ENCODE measurements at regions not wholly inside any gene's neighbourhood (a gene's known extent, or its start where the extent isn't known, plus 50 kb on each side); places are given as distances from the start of the nearest gene placed in this dataset.

GRCh38 chr4:35423104-35423503 lies 821.2 kb downstream of the ARAP2 start:
- no peaks in the 10 kb centered on the region for H3K9me3 Mint-ChIP-seq (ENCODE audit: unreplicated experiment)
- H3K27ac Mint-ChIP-seq (ENCODE audit: unreplicated experiment): no peak overlapping the region
- H3K27me3 Mint-ChIP-seq (ENCODE audit: unreplicated experiment): no peaks in the 10 kb centered on the region
- DNase-seq (ENCODE audit: extremely low spot score, unreplicated experiment): no peak
- no peaks in the 10 kb centered on the region for H3K36me3 Mint-ChIP-seq (ENCODE audit: unreplicated experiment)
- H3K4me3 Mint-ChIP-seq (ENCODE audit: unreplicated experiment): no peak overlapping the region
- TF ChIP-seq, protein P1, sequence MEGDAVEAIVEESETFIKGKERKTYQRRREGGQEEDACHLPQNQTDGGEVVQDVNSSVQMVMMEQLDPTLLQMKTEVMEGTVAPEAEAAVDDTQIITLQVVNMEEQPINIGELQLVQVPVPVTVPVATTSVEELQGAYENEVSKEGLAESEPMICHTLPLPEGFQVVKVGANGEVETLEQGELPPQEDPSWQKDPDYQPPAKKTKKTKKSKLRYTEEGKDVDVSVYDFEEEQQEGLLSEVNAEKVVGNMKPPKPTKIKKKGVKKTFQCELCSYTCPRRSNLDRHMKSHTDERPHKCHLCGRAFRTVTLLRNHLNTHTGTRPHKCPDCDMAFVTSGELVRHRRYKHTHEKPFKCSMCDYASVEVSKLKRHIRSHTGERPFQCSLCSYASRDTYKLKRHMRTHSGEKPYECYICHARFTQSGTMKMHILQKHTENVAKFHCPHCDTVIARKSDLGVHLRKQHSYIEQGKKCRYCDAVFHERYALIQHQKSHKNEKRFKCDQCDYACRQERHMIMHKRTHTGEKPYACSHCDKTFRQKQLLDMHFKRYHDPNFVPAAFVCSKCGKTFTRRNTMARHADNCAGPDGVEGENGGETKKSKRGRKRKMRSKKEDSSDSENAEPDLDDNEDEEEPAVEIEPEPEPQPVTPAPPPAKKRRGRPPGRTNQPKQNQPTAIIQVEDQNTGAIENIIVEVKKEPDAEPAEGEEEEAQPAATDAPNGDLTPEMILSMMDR (IDR thresholded peaks at IDR 0.05): no peak
- H3K4me1 Mint-ChIP-seq (ENCODE audit: unreplicated experiment): no peaks in the 10 kb centered on the region

GRCh38 chr4:35447474-35447873 lies 796.8 kb downstream of the ARAP2 start:
- H3K4me1 Mint-ChIP-seq (ENCODE audit: unreplicated experiment): no peaks in the 10 kb centered on the region
- no peak overlapping the region for H3K27ac Mint-ChIP-seq (ENCODE audit: unreplicated experiment)
- H3K4me3 Mint-ChIP-seq (ENCODE audit: unreplicated experiment): no peak overlapping the region
- TF ChIP-seq, protein P1 (IDR thresholded peaks at IDR 0.05): no peak
- H3K9me3 Mint-ChIP-seq (ENCODE audit: unreplicated experiment): no peaks in the 10 kb centered on the region
- no peaks in the 10 kb centered on the region for H3K36me3 Mint-ChIP-seq (ENCODE audit: unreplicated experiment)
- H3K27me3 Mint-ChIP-seq (ENCODE audit: unreplicated experiment): no peaks in the 10 kb centered on the region
- no peak for DNase-seq (ENCODE audit: extremely low spot score, unreplicated experiment)

DNA sequence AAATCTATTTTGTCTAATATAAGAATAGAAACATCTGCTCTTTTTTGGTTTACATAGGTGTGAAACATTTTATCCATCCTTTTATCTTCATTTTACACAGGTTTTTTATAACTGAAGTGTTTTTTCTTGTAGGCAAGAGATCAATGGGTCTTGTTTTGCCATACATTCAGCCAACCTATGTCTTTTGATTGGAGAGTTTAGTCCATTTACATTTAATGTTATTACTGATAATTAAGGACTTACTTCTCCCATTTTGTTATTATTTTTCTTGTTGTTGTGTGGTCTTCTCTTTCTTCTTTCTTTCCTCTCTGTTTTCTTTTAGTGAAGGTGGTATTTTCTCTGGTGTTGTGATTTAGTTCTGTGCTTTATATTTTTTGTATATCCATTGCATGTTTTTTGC lies 785.3 kb downstream of the ARAP2 start:
- TF ChIP-seq, protein P1 (IDR thresholded peaks at IDR 0.05): no peak
- no peak for DNase-seq (ENCODE audit: extremely low spot score, unreplicated experiment)
- peaks cover 4% of the 10 kb centered on the region for H3K27me3 Mint-ChIP-seq (ENCODE audit: unreplicated experiment)
- no peak overlapping the region for H3K4me3 Mint-ChIP-seq (ENCODE audit: unreplicated experiment)
- no peaks in the 10 kb centered on the region for H3K4me1 Mint-ChIP-seq (ENCODE audit: unreplicated experiment)
- peaks cover 20% of the 10 kb centered on the region for H3K9me3 Mint-ChIP-seq (ENCODE audit: unreplicated experiment)
- H3K36me3 Mint-ChIP-seq (ENCODE audit: unreplicated experiment): no peaks in the 10 kb centered on the region
- H3K27ac Mint-ChIP-seq (ENCODE audit: unreplicated experiment): no peak overlapping the region

- no peaks in the 10 kb centered on the region for H3K27me3 Mint-ChIP-seq (ENCODE audit: unreplicated experiment)
- TF ChIP-seq, protein P1 (IDR thresholded peaks at IDR 0.05): no peak
- no peak overlapping the region for H3K27ac Mint-ChIP-seq (ENCODE audit: unreplicated experiment)
- DNase-seq (ENCODE audit: extremely low spot score, unreplicated experiment): no peak
- H3K9me3 Mint-ChIP-seq (ENCODE audit: unreplicated experiment): peaks cover 20% of the 10 kb centered on the region
- no peak overlapping the region for H3K4me3 Mint-ChIP-seq (ENCODE audit: unreplicated experiment)
- no peaks in the 10 kb centered on the region for H3K4me1 Mint-ChIP-seq (ENCODE audit: unreplicated experiment)
- H3K36me3 Mint-ChIP-seq (ENCODE audit: unreplicated experiment): no peaks in the 10 kb centered on the region
These were observed 782.2 kb downstream of the ARAP2 start for GRCh38 chr4:35461931-35462659.

DNA sequence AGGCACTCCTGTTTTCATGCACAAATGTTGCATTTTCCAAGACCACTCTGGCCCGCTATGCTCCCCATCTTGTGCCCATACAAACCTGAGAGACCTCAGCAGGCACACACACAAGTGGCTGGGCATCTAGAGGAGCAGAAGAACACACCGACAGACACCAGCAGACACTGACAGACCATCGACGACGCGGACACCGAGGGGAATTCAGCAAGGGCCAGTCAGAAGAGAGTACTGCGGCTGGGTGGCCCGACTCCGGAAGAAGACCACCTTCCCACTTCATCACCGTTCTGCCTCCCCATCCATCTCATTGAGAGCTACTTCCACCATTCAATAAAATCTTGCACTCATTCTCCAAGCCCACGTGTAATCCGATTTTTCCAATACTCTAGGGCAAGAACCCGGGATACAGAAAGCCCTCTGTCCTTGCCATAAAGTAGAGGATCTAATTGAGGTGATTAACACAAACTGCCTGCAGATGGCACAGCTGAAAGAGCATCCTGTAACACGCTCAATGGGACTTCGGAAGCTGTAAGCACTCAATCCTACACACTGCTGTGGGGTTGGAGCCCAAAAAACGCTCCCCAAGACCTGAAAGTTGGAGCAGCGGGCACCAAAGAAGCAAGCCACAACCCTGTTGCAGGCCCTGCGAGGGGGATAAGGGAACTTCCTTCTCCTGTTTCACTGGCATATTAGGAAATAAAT lies 780.9 kb downstream of the ARAP2 start:
- Mint-ChIP-seq H3K27me3 (ENCODE audit: unreplicated experiment) (no peaks in the 10 kb centered on the region), H3K27ac (ENCODE audit: unreplicated experiment) (no peak overlapping the region), H3K4me3 (ENCODE audit: unreplicated experiment) (no peak overlapping the region), H3K36me3 (ENCODE audit: unreplicated experiment) (no peaks in the 10 kb centered on the region), H3K9me3 (ENCODE audit: unreplicated experiment) (peaks cover 17% of the 10 kb centered on the region), H3K4me1 (ENCODE audit: unreplicated experiment) (no peaks in the 10 kb centered on the region)
- DNase-seq (ENCODE audit: extremely low spot score, unreplicated experiment): no peak
- TF ChIP-seq, protein P1 (IDR thresholded peaks at IDR 0.05): no peak
